Progenitor cell of endocrine pancreas (in vitro differentiated cells): ENCODE measurements at regions not wholly inside any gene's neighbourhood (a gene's known extent, or its start where the extent isn't known, plus 50 kb on each side); places are given as distances from the start of the nearest gene placed in this dataset.
"Not testable (repeated sequence)": the region's sequence is repeated elsewhere in the genome, so short reads cannot be mapped to it uniquely, and the experiment has no call there.

Experiments used
- DNase-seq: peaks from one replicate; pipeline ENCODE4 v3.0.0; 2021; ENCODE audit warnings: low spot score; ENCODE audit not compliant: unreplicated experiment
- H3K27ac Mint-ChIP-seq: 2 replicates; pipeline ENCODE4 v1.8.0; 2021; ENCODE audit warnings: mild to moderate bottlenecking, moderate library complexity, mixed read lengths
- H3K27me3 Mint-ChIP-seq: 2 replicates; pipeline ENCODE4 v1.8.0; 2021; ENCODE audit warnings: mixed read lengths
- H3K36me3 Mint-ChIP-seq: 2 replicates; pipeline ENCODE4 v1.8.0; 2022; ENCODE audit warnings: mixed read lengths; ENCODE audit not compliant: insufficient read depth
- H3K4me1 Mint-ChIP-seq: 2 replicates; pipeline ENCODE4 v1.8.0; 2021; ENCODE audit warnings: low read depth, mixed read lengths
- H3K4me3 Mint-ChIP-seq: 2 replicates; pipeline ENCODE4 v1.8.0; 2021; ENCODE audit warnings: low read depth, mild to moderate bottlenecking, moderate library complexity, mixed read lengths
- H3K9me3 Mint-ChIP-seq: 2 replicates; pipeline ENCODE4 v1.8.0; 2021; ENCODE audit warnings: low read depth, mixed read lengths
- CTCF ChIP-seq: fragments of 200-600 bp; sonication (generic); IDR thresholded peaks from one replicate; pipeline ENCODE4 v1.5.0; 2021; ENCODE audit warnings: antibody characterized with exemption, mild to moderate bottlenecking; ENCODE audit not compliant: unreplicated experiment

DNA sequence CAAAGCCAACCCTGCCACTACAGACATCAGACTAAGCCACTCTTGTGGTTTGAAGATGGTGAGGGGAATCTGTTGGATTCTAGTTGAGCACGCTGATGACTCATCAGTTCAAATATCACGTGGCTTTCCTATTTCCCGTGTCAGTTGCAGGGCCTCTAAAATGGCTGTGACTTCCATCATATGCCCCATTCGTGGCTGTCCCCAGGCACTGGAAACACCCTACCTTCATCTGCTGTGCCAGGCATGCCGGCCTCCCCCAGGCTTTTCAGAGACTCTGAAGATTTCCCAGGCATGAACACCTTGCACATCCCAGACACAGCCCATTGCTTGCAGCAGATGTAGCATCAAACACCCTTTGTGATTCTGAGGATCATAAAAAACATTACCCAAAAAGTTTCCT lies 659.9 kb downstream of the UQCRFS1 start:
- Mint-ChIP-seq H3K27ac (no peak overlapping the region), H3K4me3 (no peak overlapping the region), H3K36me3 (no peaks in the 10 kb centered on the region), H3K4me1 (peaks cover 5% of the 10 kb centered on the region), H3K9me3 (no peaks in the 10 kb centered on the region), H3K27me3 (peaks cover 5% of the 10 kb centered on the region)
- TF ChIP-seq CTCF: no peak
- DNase-seq: no peak

GRCh38 chr19:28549680-28550277 lies 663.2 kb downstream of the UQCRFS1 start:
- Mint-ChIP-seq H3K36me3 (no peaks in the 10 kb centered on the region), H3K4me3 (no peak overlapping the region), H3K4me1 (peaks cover 5% of the 10 kb centered on the region), H3K27me3 (peaks cover 9% of the 10 kb centered on the region), H3K9me3 (no peaks in the 10 kb centered on the region), H3K27ac (peak overlapping the region; percentile 51)
- no peak for DNase-seq
- no peak for TF ChIP-seq CTCF

DNA sequence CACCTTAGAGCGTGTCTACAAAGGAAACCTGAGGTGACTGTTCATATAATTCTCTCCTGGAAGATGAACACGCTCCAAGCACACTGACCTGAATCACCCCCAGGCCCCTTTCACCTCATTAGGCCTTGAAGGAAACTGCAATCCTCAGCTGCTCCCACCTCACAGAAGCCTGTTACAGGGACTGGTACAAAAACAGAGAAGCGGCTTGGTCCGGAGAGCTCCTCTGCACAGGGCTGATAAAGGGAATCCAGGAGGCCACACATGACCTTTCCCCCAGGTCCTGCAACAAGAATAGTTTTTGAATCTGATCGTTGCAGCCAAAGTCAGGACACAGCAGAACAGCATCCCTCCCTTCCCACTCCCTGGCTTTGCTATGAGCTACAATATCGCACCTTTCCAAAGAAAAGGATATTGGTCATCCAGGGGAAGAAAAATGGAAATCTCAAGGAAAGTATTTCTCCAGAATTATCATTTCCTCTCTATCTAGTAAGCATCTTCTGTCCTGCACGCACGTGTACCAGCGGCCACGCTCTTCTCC lies 666.7 kb downstream of the UQCRFS1 start:
- H3K27ac Mint-ChIP-seq: no peak overlapping the region
- H3K9me3 Mint-ChIP-seq: no peaks in the 10 kb centered on the region
- H3K27me3 Mint-ChIP-seq: peaks cover 4% of the 10 kb centered on the region
- TF ChIP-seq CTCF: no peak
- peaks cover 13% of the 10 kb centered on the region for H3K4me1 Mint-ChIP-seq
- no peaks in the 10 kb centered on the region for H3K36me3 Mint-ChIP-seq
- no peak for DNase-seq
- no peak overlapping the region for H3K4me3 Mint-ChIP-seq

GRCh38 chr19:28545397-28545796 lies 667.6 kb downstream of the UQCRFS1 start:
- H3K9me3 Mint-ChIP-seq, H3K27ac Mint-ChIP-seq, H3K27me3 Mint-ChIP-seq, DNase-seq, H3K4me3 Mint-ChIP-seq, H3K36me3 Mint-ChIP-seq: not testable (repeated sequence)
- H3K4me1 Mint-ChIP-seq: peaks cover 13% of the 10 kb centered on the region

GRCh38 chr19:28544451-28545261 lies 668.3 kb downstream of the UQCRFS1 start:
- no peak overlapping the region for H3K4me3 Mint-ChIP-seq
- no peak for TF ChIP-seq CTCF
- no peak overlapping the region for H3K27ac Mint-ChIP-seq
- no peaks in the 10 kb centered on the region for H3K36me3 Mint-ChIP-seq
- peaks cover 4% of the 10 kb centered on the region for H3K27me3 Mint-ChIP-seq
- no peak for DNase-seq
- peaks cover 10% of the 10 kb centered on the region for H3K4me1 Mint-ChIP-seq
- no peaks in the 10 kb centered on the region for H3K9me3 Mint-ChIP-seq
